ENCODE measurements at regions not wholly inside any gene's neighbourhood (a gene's known extent, or its start where the extent isn't known, plus 50 kb on each side); places are given as distances from the start of the nearest gene placed in this dataset.

GRCh38 chr5:67897980-67898379 lies 317.6 kb upstream of the PIK3R1 start:
- TF ChIP-seq ZNF324 (tag by site-specific recombination; IDR thresholded peaks at IDR 0.05) (no peak), ZBTB7A (tag by site-specific recombination; IDR thresholded peaks at IDR 0.05; ENCODE audit: low read depth) (no peak), ZNF140 (tag by site-specific recombination; IDR thresholded peaks at IDR 0.05) (no peak), CTCF (tag by site-specific recombination; IDR thresholded peaks at IDR 0.05) (no peak), ZNF530 (tag by site-specific recombination; IDR thresholded peaks at IDR 0.05; ENCODE audit: low read depth) (no peak), ZNF561 (tag by site-specific recombination; IDR thresholded peaks at IDR 0.05; ENCODE audit: borderline replicate concordance) (no peak), ZNF398 (tag by site-specific recombination; IDR thresholded peaks at IDR 0.05) (no peak), MYNN (tag by site-specific recombination; IDR thresholded peaks at IDR 0.05; ENCODE audit: borderline replicate concordance) (no peak), SP7 (tag by site-specific recombination; IDR thresholded peaks at IDR 0.05) (no peak), PRDM10 (tag by site-specific recombination; IDR thresholded peaks at IDR 0.05) (no peak), ZNF133 (tag by site-specific recombination; IDR thresholded peaks at IDR 0.05) (no peak), ZNF629 (tag by site-specific recombination; IDR thresholded peaks at IDR 0.05) (no peak), IKZF3 (tag by site-specific recombination; IDR thresholded peaks at IDR 0.05) (no peak), PATZ1 (tag by site-specific recombination; IDR thresholded peaks at IDR 0.05) (no peak)

Data from HEK293 (cell line).